Natural killer cell treated with Interleukin-12 subunit alpha and Interleukin-12 subunit beta and Interleukin-15 and Interleukin-18, amount 100 ng/mL, for 72 hours (primary cell): ENCODE measurements at regions not wholly inside any gene's neighbourhood (a gene's known extent, or its start where the extent isn't known, plus 50 kb on each side); places are given as distances from the start of the nearest gene placed in this dataset.

Source experiments
- ATAC-seq, 2 donors: fragments of 150-1000 bp; cut with Tn5 transposase in 1 of 2; sonication (Bioruptor Pico), chemical (Tn5 transposase) in 1 of 2; 2 replicates each; pipeline ENCODE4 v1.10.0; 2021
- DNase-seq: peaks from one replicate; pipeline ENCODE4 v3.0.0; 2022; ENCODE audit warnings: low spot score
- H3K27ac Mint-ChIP-seq, 2 donors: 1 replicate in 1 of 2; 2 replicates in 1 of 2; pipeline ENCODE4 v1.8.0; 2022; ENCODE audit warnings: mixed read lengths in 2 of 2, mild to moderate bottlenecking in 1 of 2, moderate library complexity in 1 of 2
- H3K27me3 Mint-ChIP-seq, 2 donors: 1 replicate in 1 of 2; 2 replicates in 1 of 2; pipeline ENCODE4 v1.8.0; 2022; ENCODE audit warnings: mixed read lengths in 2 of 2
- H3K36me3 Mint-ChIP-seq: one replicate; pipeline ENCODE4 v1.8.0; 2022; ENCODE audit warnings: mixed read lengths
- H3K4me1 Mint-ChIP-seq, 2 donors: 1 replicate in 1 of 2; 2 replicates in 1 of 2; pipeline ENCODE4 v1.8.0; 2022; ENCODE audit warnings: low read depth in 2 of 2, mixed read lengths in 2 of 2, mild to moderate bottlenecking in 1 of 2
- H3K4me3 Mint-ChIP-seq: one replicate; pipeline ENCODE4 v1.8.0; 2022; ENCODE audit warnings: mixed read lengths
- H3K9me3 Mint-ChIP-seq: 2 replicates; pipeline ENCODE4 v1.8.0; 2022; ENCODE audit warnings: mixed read lengths

DNA sequence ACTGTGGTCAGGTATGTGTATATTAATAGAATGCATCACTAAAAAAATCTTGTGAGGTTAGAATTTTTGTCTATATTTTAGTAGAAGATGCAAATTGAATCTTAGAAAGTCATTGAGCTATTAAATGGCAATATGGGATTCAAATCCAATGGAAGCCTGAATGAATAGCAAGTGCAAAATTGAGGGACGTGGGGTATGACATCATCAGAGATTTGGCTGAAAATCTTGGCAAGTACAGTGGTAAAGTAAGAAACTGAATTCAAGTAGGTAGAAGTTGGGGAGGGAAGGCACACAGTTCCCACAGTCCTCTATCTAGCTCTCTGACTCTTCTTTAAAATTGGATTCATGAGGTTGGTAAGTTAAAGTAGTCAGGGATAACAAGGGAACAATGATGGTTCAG, 97.4 kb upstream of the SSTR1 start:
- Mint-ChIP-seq H3K4me1 (peaks cover 19 to 23% of the 10 kb centered on the region in 2 donors), H3K27ac (peak overlapping the region in 1 of 2 donors; percentile 7), H3K9me3 (peaks cover 15% of the 10 kb centered on the region), H3K36me3 (peaks cover 23% of the 10 kb centered on the region), H3K4me3 (no peak overlapping the region), H3K27me3 (no peaks in the 10 kb centered on the region)
- no peak for DNase-seq
- ATAC-seq = no peak

DNA sequence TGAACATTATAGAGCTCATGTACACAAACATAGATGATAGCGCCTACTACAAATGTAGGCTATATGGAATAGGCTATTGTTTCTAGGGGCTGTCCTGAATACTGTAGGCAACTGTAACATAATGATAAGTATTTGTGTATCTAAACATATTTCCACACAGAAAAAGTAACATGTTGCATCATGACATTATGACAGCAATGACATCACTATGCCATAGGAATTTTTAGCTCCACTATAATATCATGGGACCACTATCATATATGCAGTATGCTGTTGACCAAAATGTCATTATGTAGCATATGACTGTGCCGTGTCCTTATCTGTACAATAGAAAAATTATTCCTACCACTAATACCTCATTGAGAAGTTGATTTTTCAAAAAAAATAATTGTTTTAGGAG, 96.7 kb upstream of the SSTR1 start:
- ATAC-seq (no peak), DNase-seq (no peak)
- Mint-ChIP-seq H3K27me3 (no peaks in the 10 kb centered on the region), H3K9me3 (peaks cover 15% of the 10 kb centered on the region), H3K36me3 (peaks cover 21% of the 10 kb centered on the region), H3K4me1 (peaks cover 18 to 20% of the 10 kb centered on the region in 2 donors), H3K4me3 (no peak overlapping the region), H3K27ac (no peak overlapping the region)

DNA sequence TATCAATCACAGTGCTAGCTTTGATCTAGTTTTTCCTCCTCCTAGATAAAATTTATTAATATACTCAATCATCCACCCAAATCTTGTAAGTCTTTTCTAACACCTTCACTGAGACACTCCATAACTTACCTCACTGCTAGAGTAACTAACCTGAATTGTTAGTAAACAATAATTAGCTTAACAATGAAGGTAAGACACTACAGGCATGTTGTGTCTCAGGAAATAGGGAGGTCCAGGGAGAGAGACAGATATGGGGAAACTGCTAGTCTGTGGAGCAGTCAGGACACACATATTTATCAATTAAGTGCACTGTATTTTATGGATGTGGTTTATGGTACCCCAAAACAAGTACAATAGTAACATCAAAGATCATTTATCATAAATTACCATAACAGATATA, 94.2 kb upstream of the SSTR1 start:
- no peak for ATAC-seq
- H3K27ac Mint-ChIP-seq = peak overlapping the region in 1 of 2 donors; percentile 34
- peaks cover 0 to 4% of the 10 kb centered on the region in 2 donors for H3K4me1 Mint-ChIP-seq
- DNase-seq = no peak
- peaks cover 5% of the 10 kb centered on the region for H3K36me3 Mint-ChIP-seq
- no peak overlapping the region for H3K4me3 Mint-ChIP-seq
- H3K9me3 Mint-ChIP-seq = peaks cover 5% of the 10 kb centered on the region
- no peaks in the 10 kb centered on the region for H3K27me3 Mint-ChIP-seq

DNA sequence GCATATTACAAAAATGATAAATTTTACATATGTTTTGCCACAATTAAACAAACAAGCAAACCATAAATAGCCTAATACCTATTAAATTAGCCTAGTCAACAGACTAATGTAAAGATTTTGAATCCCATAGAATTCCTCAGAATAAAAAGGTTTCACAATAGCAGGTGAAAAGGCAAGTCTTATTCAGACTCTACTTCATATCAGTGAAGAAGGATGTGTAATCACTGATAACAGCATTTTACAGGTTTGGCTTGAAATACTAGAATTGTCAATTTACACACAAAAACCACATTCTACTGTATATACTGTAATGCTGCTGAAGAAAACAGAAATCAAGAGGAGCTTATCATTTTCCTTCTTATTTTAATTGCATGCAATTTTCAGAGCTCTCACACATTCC, 90.8 kb upstream of the SSTR1 start:
- H3K27ac Mint-ChIP-seq = no peak overlapping the region

DNA sequence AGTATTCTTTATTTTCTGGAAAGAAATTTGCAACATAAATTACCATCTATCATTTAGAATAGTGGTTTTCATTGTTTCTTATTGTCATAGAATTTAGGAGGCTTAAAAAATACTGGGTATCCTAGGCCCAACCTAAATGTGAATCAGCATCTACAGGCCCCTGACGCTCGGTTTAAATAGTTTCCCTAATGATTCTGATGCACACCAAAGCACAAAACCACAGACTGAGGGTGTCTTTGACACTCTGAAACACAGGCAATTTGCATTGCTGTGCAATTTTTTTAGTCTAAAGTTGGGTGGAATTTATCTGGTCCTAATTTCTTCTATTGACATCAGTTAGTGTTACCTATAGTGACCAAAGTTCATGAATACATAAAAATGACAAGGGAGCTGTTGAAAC, 87.6 kb upstream of the SSTR1 start:
- no peak overlapping the region for H3K4me3 Mint-ChIP-seq
- peak overlapping the region in 1 of 2 donors; percentile 35 for H3K27ac Mint-ChIP-seq
- H3K9me3 Mint-ChIP-seq = peaks cover 3% of the 10 kb centered on the region
- H3K4me1 Mint-ChIP-seq = peaks cover 29 to 32% of the 10 kb centered on the region in 2 donors
- ATAC-seq (no peak), DNase-seq (no peak)
- H3K36me3 Mint-ChIP-seq = no peaks in the 10 kb centered on the region
- no peaks in the 10 kb centered on the region for H3K27me3 Mint-ChIP-seq

More for the DNA sequence above, 90.8 kb upstream of the SSTR1 start:
- Mint-ChIP-seq H3K36me3 (no peaks in the 10 kb centered on the region), H3K9me3 (peaks cover 3% of the 10 kb centered on the region), H3K4me3 (no peak overlapping the region), H3K27me3 (no peaks in the 10 kb centered on the region), H3K4me1 (peaks cover 15 to 18% of the 10 kb centered on the region in 2 donors)
- ATAC-seq (no peak), DNase-seq (no peak)

DNA sequence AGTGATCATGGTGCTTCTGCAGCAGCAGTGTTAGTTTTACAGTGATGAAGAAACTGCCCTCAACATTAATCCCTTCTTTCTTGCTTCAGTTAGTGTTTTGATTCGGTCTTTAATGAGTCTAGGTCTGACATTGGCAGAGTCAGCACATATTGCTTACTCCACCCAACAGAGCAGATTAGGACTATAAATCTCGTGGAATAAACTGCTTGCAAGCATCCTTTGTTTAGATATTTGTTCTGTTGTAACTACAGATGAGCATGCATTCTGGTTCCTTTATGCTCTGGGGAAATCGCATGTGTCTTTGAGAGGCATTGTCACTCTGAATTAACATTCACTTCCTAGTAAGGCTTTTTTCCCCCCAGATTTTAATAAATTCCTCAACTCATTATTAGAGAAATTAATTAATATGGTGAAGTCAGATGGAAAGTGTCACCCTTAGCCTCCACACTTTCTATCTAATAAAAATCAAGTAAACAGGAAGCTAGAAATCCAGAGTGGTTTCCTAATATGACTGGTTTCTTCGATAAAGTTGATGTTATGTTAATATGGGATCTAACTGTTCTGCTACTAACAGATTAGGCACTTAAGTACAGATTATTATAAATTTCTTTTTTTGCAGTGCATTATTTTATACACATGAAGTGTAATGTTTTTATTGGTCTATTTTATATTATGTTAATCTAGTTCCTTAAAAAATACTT, 86.2 kb upstream of the SSTR1 start:
- DNase-seq (no peak), ATAC-seq (no peak)
- no peak overlapping the region for H3K4me3 Mint-ChIP-seq
- H3K4me1 Mint-ChIP-seq = peaks cover 29 to 42% of the 10 kb centered on the region in 2 donors
- H3K36me3 Mint-ChIP-seq = no peaks in the 10 kb centered on the region
- peaks cover 3% of the 10 kb centered on the region for H3K9me3 Mint-ChIP-seq
- H3K27ac Mint-ChIP-seq = no peak overlapping the region
- no peaks in the 10 kb centered on the region for H3K27me3 Mint-ChIP-seq

DNA sequence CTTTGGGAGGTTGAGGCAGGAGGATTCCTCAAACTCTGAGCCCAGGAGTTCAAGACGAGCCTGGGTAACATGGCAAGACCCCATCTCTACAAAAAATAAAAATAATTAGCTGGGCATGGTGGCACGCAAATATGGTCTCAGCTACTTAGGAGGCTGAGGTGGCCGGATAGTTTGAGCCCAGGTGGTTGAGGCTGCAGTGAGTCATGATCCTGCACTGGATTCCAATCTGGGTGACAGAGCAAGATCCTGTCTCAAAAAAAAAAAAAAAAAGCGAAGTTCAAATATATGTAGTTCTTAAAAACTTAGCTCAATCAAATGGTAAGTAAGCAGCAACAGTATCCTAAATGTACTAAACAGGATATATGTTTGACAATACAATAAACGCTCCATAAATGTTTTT, 85.5 kb upstream of the SSTR1 start:
- H3K36me3 Mint-ChIP-seq = no peaks in the 10 kb centered on the region
- peaks cover 3% of the 10 kb centered on the region for H3K9me3 Mint-ChIP-seq
- peaks cover 29 to 42% of the 10 kb centered on the region in 2 donors for H3K4me1 Mint-ChIP-seq
- no peak overlapping the region for H3K4me3 Mint-ChIP-seq
- no peaks in the 10 kb centered on the region for H3K27me3 Mint-ChIP-seq
- DNase-seq = no peak
- H3K27ac Mint-ChIP-seq = no peak overlapping the region
- no peak for ATAC-seq

DNA sequence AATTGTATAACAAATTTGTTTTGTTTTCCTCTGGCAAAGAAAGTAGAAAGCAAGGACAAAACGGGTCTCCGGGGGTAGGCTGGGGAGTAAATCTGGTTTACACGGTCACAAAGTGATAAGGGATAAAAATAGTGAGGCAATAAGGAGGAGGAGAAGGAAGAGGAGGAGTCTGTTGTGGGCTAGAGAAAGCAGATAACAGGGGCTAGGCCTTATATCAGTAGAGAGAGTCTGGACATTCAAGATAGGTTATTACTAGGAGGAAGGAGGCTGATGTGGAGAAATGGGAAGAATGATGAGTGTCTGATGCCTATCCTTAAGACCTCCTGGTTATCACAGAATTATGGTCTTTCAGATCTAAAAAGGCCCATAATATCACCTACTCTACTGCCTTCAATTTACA, 83.2 kb upstream of the SSTR1 start:
- peak overlapping the region; percentile 16 for H3K4me3 Mint-ChIP-seq
- DNase-seq (no peak), ATAC-seq (peak in 1 of 2 donors; percentile 48)
- no peaks in the 10 kb centered on the region for H3K9me3 Mint-ChIP-seq
- no peaks in the 10 kb centered on the region for H3K27me3 Mint-ChIP-seq
- H3K27ac Mint-ChIP-seq = peak overlapping the region; percentile 56 to 79
- no peaks in the 10 kb centered on the region for H3K36me3 Mint-ChIP-seq
- peaks cover 29 to 39% of the 10 kb centered on the region in 2 donors for H3K4me1 Mint-ChIP-seq

DNA sequence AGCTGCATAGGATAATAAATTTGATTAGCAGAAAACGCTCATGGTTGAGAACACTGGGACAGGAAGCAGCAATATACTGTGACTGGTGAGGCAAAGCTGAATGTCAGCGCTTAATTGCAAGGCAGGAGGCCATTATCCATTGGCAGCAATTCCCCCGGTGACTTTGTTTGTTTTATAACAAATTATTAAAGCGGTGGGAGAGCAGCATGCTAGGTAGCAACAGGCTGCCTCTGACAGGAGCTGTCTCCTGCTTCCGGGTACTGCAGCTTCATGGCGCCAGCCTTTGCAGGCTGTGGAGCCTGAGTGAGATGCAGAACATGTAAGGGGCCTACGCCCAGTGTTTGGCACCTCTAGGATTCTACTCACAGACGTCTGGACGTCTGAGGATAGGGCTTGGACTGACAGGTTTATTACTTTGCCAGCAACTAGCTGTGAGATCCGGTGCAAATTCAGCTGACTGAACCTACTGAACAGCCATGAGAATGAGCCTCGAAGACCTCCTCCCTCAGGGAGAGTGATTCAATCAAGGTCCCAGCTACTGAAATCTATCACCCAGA, 82.1 kb upstream of the SSTR1 start:
- H3K27ac Mint-ChIP-seq = peak overlapping the region in 1 of 2 donors; percentile 79

DNA sequence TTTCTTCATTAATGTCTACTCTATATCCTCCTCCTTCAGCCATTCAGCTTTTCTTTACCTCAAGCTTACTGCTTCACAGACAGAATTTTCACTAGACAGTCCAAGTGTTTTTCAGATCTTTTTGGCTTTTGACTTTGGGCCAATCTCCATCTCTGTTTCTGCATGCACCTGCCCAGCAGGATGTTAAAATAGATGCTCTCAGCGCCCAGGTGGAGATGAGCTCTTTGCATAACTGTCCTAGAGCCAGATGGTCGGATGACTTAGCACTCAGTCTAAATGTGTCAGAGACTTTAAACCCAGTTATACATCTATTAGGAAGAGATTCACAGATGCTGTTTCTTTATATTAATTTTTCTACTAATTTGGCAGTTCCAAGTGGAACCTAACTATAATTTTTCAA, 80.3 kb upstream of the SSTR1 start:
- Mint-ChIP-seq H3K27me3 (peaks cover 0 to 2% of the 10 kb centered on the region in 2 donors), H3K4me1 (peaks cover 19 to 34% of the 10 kb centered on the region in 2 donors), H3K27ac (no peak overlapping the region), H3K4me3 (no peak overlapping the region), H3K9me3 (no peaks in the 10 kb centered on the region), H3K36me3 (peaks cover 4% of the 10 kb centered on the region)
- DNase-seq = no peak
- ATAC-seq = no peak

More for the DNA sequence above, 82.1 kb upstream of the SSTR1 start:
- ATAC-seq (peak; percentile 20 to 69), DNase-seq (peak; percentile 62)
- Mint-ChIP-seq H3K4me1 (peaks cover 30 to 40% of the 10 kb centered on the region in 2 donors), H3K27me3 (no peaks in the 10 kb centered on the region), H3K4me3 (no peak overlapping the region), H3K36me3 (no peaks in the 10 kb centered on the region), H3K9me3 (no peaks in the 10 kb centered on the region)

DNA sequence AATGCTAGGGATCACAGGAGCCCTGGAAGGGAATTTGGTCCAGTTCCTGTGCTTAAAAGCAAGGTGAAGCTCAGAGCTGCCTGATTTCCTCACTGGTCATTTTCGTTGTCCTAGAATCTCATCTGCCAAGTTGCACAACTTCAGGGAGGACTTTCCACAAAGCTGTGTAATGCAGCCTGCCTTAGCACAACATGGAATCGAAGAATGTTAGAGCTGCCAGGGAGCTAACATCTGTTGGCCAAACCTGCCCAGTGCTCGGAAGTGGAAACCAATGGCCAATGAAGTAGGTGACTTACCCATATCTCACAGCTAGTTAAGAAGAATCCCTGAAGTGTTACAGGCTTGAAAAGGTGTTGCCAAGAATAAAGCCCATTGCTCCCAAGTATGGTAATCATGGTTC, 79.9 kb upstream of the SSTR1 start:
- ATAC-seq (no peak), DNase-seq (no peak)
- Mint-ChIP-seq H3K27ac (no peak overlapping the region), H3K36me3 (peaks cover 4% of the 10 kb centered on the region), H3K4me1 (peaks cover 19 to 34% of the 10 kb centered on the region in 2 donors), H3K4me3 (no peak overlapping the region), H3K27me3 (peaks cover 0 to 2% of the 10 kb centered on the region in 2 donors), H3K9me3 (no peaks in the 10 kb centered on the region)

DNA sequence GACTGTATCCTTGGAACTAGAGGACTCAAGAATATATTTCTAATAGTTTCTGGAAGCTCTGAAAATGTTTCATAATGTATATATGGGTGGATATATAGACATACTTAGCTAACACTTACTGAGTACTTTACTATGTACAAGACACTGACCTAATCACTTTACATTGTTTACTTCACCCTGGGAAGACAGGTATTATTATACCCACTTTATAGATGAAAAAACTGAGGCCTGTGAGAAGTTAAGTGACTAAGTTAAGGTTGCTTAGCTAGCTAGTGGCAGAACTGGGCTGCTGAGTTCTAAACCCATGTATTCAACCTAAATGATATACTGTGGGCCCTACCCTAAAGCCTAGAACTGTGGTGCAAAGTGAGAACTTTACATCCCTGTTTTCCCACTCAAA, 79.1 kb upstream of the SSTR1 start:
- ATAC-seq = no peak
- no peak overlapping the region for H3K27ac Mint-ChIP-seq
- peaks cover 19 to 33% of the 10 kb centered on the region in 2 donors for H3K4me1 Mint-ChIP-seq
- no peak for DNase-seq
- H3K36me3 Mint-ChIP-seq = peaks cover 4% of the 10 kb centered on the region
- peaks cover 0 to 2% of the 10 kb centered on the region in 2 donors for H3K27me3 Mint-ChIP-seq
- H3K4me3 Mint-ChIP-seq = no peak overlapping the region
- no peaks in the 10 kb centered on the region for H3K9me3 Mint-ChIP-seq

DNA sequence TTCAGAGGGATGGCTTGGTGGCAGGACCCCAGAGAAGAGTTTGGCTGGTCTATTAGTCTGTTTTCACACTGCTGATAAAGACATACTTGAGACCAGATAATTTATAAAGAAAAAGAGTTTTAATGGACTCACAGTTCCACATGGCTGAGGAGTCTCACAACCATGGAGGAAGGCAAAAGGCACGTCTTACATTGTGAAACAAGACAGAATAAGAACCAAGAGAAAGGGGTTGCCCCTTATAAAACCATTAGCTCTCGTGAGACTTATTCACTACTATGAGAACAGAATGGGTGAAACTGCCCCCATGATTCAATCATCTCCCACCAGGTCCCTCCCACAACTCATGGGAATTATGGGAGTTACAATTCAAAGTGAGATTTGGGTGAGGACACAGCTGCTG, 78.5 kb upstream of the SSTR1 start:
- no peak for DNase-seq
- peaks cover 0 to 2% of the 10 kb centered on the region in 2 donors for H3K27me3 Mint-ChIP-seq
- H3K27ac Mint-ChIP-seq = no peak overlapping the region
- no peak for ATAC-seq
- no peaks in the 10 kb centered on the region for H3K9me3 Mint-ChIP-seq
- peaks cover 4% of the 10 kb centered on the region for H3K36me3 Mint-ChIP-seq
- H3K4me1 Mint-ChIP-seq = peaks cover 15 to 27% of the 10 kb centered on the region in 2 donors
- H3K4me3 Mint-ChIP-seq = no peak overlapping the region

DNA sequence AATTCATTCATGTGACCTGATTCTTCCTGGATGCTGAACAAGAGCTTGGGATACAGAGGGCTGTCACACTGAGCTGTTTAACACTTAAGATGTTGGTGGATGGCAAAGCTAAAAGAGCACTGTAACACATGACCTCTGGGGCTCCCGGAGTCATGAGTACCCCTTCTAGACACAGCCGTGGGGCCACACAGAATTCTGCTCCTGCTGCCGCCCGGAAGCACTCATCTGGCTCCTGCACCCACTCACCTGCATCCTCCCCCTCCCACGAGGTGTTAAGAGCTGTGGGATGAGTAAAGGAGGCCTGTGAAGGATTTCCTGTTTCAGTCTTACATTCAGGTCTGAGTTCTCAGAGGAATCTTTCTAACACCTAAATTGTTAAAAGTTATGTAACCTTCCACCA, 78.0 kb upstream of the SSTR1 start:
- Mint-ChIP-seq H3K36me3 (peaks cover 4% of the 10 kb centered on the region), H3K4me1 (peaks cover 10 to 22% of the 10 kb centered on the region in 2 donors), H3K27me3 (peaks cover 0 to 2% of the 10 kb centered on the region in 2 donors), H3K4me3 (no peak overlapping the region), H3K27ac (peak overlapping the region in 1 of 2 donors; percentile 74), H3K9me3 (no peaks in the 10 kb centered on the region)
- DNase-seq (peak; percentile 61), ATAC-seq (peak; percentile 24 to 53)
